ENCODE measurements at regions not wholly inside any gene's neighbourhood (a gene's known extent, or its start where the extent isn't known, plus 50 kb on each side); places are given as distances from the start of the nearest gene placed in this dataset.

DNA sequence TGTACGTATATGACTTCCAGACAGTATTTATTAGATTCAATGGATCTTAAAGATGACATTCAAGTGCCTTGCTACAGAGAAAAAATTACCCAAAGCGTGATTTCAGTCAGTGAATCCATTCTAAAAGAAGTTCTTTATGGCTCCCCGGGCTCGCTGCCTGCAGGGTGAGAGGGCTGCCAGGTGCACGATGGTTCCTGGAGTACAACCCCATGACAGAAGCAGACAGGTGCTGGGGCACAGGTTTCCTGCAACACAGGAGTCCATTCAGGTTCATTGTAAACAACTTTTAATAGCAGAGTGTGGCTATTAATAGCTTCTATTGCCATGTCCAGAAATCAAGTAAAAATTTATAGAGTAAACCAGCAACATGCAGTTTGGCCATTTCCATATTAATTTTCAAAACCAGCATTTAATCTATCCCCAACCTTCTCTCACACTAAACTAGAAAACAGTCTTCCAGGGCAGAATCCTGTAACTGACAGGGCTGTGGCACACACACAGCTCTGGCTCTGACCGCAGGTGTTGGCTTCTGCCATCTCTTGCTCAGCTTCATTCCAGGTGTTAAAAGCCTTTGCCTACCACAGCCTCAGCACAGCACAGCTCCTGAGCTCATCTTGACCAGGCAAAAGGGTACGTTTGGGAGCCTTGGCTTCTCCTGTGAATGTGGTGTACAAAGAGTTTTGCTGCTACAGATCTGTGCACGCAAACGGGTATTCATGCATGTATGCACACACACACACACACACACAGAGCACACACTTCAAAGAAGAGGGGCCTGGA lies 185.9 kb downstream of the MEX3B start:
- no peaks in the 10 kb centered on the region for H3K27me3 ChIP-seq (ENCODE audit: control insufficient read depth, insufficient read depth, low read length, poor library complexity, severe bottlenecking)
- H3K9ac ChIP-seq (ENCODE audit: extremely low read depth, low read length, poor library complexity, severe bottlenecking) = no peak overlapping the region
- no peak for DNase-seq
- no peaks in the 10 kb centered on the region for H3K36me3 ChIP-seq (ENCODE audit: control insufficient read depth, insufficient read depth, low read length)
- WGBS, 2 experiments (ENCODE audit: insufficient coverage in 1 of 2, insufficient read length in 1 of 2) = 90 to 100% methylated on average over 6 to 9 of the region's 9 CpGs
- Mint-ChIP-seq H3K9me3 (no peaks in the 10 kb centered on the region), H3K27me3 (ENCODE audit: insufficient read depth) (no peaks in the 10 kb centered on the region), H3K4me3 (no peak overlapping the region), H3K36me3 (ENCODE audit: low read depth) (peaks cover 64% of the 10 kb centered on the region), H3K27ac (no peak overlapping the region), H3K4me1 (no peaks in the 10 kb centered on the region)
- H3K4me3 ChIP-seq (ENCODE audit: low read length) = no peak overlapping the region
- TF ChIP-seq CTCF (conservative IDR thresholded peaks at IDR 0.05) = no peak
- peaks cover 4% of the 10 kb centered on the region for H3K4me1 ChIP-seq (ENCODE audit: control insufficient read depth, insufficient read depth, low read length)
- H3K27ac ChIP-seq (ENCODE audit: low read depth, low read length) = no peak overlapping the region
- no peaks in the 10 kb centered on the region for H3K9me3 ChIP-seq (ENCODE audit: control insufficient read depth, low read length)

DNA sequence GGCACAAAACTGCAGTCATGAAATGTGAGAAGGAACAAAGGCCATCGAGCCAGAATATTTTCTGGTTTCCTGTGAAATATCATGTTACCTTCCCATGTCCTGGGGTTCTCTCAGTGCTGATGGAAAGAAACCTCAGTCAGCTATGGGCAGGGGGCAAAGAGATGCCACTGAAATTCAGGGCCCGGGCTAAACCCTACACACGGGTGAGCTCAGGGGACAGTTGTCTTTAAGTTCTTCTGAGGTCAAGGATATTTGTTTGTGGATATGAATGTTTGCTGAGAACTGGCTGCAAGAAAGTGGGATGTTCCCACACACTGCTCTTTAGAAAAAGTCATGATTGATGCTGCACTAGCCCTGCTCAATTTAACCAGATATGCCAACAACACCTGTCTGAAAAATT lies 187.2 kb downstream of the MEX3B start:
- H3K4me3 Mint-ChIP-seq = no peak overlapping the region
- Histone ChIP-seq H3K27ac (ENCODE audit: low read depth, low read length) (no peak overlapping the region), H3K9me3 (ENCODE audit: control insufficient read depth, low read length) (no peaks in the 10 kb centered on the region), H3K4me1 (ENCODE audit: control insufficient read depth, insufficient read depth, low read length) (peaks cover 4% of the 10 kb centered on the region), H3K9ac (ENCODE audit: extremely low read depth, low read length, poor library complexity, severe bottlenecking) (no peak overlapping the region), H3K27me3 (ENCODE audit: control insufficient read depth, insufficient read depth, low read length, poor library complexity, severe bottlenecking) (no peaks in the 10 kb centered on the region), H3K36me3 (ENCODE audit: control insufficient read depth, insufficient read depth, low read length) (no peaks in the 10 kb centered on the region), H3K4me3 (ENCODE audit: low read length) (no peak overlapping the region)
- no peaks in the 10 kb centered on the region for H3K9me3 Mint-ChIP-seq
- peaks cover 55% of the 10 kb centered on the region for H3K36me3 Mint-ChIP-seq (ENCODE audit: low read depth)
- TF ChIP-seq CTCF (conservative IDR thresholded peaks at IDR 0.05) = no peak
- no peak for DNase-seq
- WGBS, 2 experiments (ENCODE audit: insufficient coverage in 1 of 2, insufficient read length in 1 of 2) = 94 to 100% methylated on average over 3 of the region's 3 CpGs
- no peaks in the 10 kb centered on the region for H3K27me3 Mint-ChIP-seq (ENCODE audit: insufficient read depth)
- no peaks in the 10 kb centered on the region for H3K4me1 Mint-ChIP-seq
- H3K27ac Mint-ChIP-seq = no peak overlapping the region

GRCh38 chr15:81858136-81858535 lies 187.7 kb downstream of the MEX3B start:
- Mint-ChIP-seq H3K9me3 (no peaks in the 10 kb centered on the region), H3K4me3 (no peak overlapping the region), H3K36me3 (ENCODE audit: low read depth) (peaks cover 51% of the 10 kb centered on the region), H3K27ac (no peak overlapping the region), H3K27me3 (ENCODE audit: insufficient read depth) (no peaks in the 10 kb centered on the region), H3K4me1 (no peaks in the 10 kb centered on the region)
- 91 to 95% methylated on average over 6 of the region's 6 CpGs for WGBS, 2 experiments (ENCODE audit: insufficient coverage in 1 of 2, insufficient read length in 1 of 2)
- no peak overlapping the region for H3K27ac ChIP-seq (ENCODE audit: low read depth, low read length)
- no peak overlapping the region for H3K9ac ChIP-seq (ENCODE audit: extremely low read depth, low read length, poor library complexity, severe bottlenecking)
- H3K27me3 ChIP-seq (ENCODE audit: control insufficient read depth, insufficient read depth, low read length, poor library complexity, severe bottlenecking) = no peaks in the 10 kb centered on the region
- no peaks in the 10 kb centered on the region for H3K9me3 ChIP-seq (ENCODE audit: control insufficient read depth, low read length)
- peaks cover 4% of the 10 kb centered on the region for H3K4me1 ChIP-seq (ENCODE audit: control insufficient read depth, insufficient read depth, low read length)
- TF ChIP-seq CTCF (conservative IDR thresholded peaks at IDR 0.05) = no peak
- H3K4me3 ChIP-seq (ENCODE audit: low read length) = no peak overlapping the region
- no peaks in the 10 kb centered on the region for H3K36me3 ChIP-seq (ENCODE audit: control insufficient read depth, insufficient read depth, low read length)
- no peak for DNase-seq

Measured in endodermal cell (in vitro differentiated cells).